Mesenchymal stem cell (in vitro differentiated cells and primary cell): ENCODE measurements at regions not wholly inside any gene's neighbourhood (a gene's known extent, or its start where the extent isn't known, plus 50 kb on each side); places are given as distances from the start of the nearest gene placed in this dataset.

Experiments
- DNase-seq: peaks from one replicate; pipeline ENCODE4 v3.0.0-alpha.2; 2013
- H2AFZ ChIP-seq: one replicate; pipeline ENCODE4 v1.6.1; 2013; ENCODE audit warnings: low read depth, mild to moderate bottlenecking, control low read depth, inconsistent platforms, low read length, moderate library complexity
- H2AK5ac ChIP-seq: 2 replicates; pipeline ENCODE4 v1.6.1; 2013; ENCODE audit warnings: low read length, moderate library complexity, mild to moderate bottlenecking, inconsistent platforms; ENCODE audit not compliant: severe bottlenecking
- H2BK120ac ChIP-seq: one replicate; pipeline ENCODE4 v1.6.1; 2013; ENCODE audit warnings: low read depth, mild to moderate bottlenecking, inconsistent platforms, low read length, moderate library complexity
- H2BK12ac ChIP-seq, 2 experiments: one replicate each; pipeline ENCODE4 v1.6.1; 2013; ENCODE audit warnings: inconsistent platforms in 2 of 2, low read length in 2 of 2, mild to moderate bottlenecking in 2 of 2, moderate library complexity in 2 of 2, control low read depth in 1 of 2
- H2BK15ac ChIP-seq: one replicate; pipeline ENCODE4 v1.6.1; 2013; ENCODE audit warnings: mild to moderate bottlenecking, low read depth, inconsistent platforms; ENCODE audit not compliant: poor library complexity, severe bottlenecking
- H2BK5ac ChIP-seq: 2 replicates; pipeline ENCODE4 v1.6.1; 2013; ENCODE audit warnings: low read depth, mild to moderate bottlenecking, low read length, control low read depth, inconsistent platforms; ENCODE audit not compliant: poor library complexity, severe bottlenecking
- H3K14ac ChIP-seq, 2 experiments: one replicate each; pipeline ENCODE4 v1.6.1; 2013; ENCODE audit warnings: inconsistent platforms in 2 of 2, low read length in 2 of 2, control low read depth in 1 of 2, mild to moderate bottlenecking in 1 of 2, moderate library complexity in 1 of 2
- H3K18ac ChIP-seq, 2 experiments: one replicate each; pipeline ENCODE4 v1.6.1; 2013; ENCODE audit warnings: inconsistent platforms in 2 of 2, low read length in 2 of 2, control low read depth in 1 of 2, low read depth in 1 of 2, mild to moderate bottlenecking in 1 of 2
- H3K23ac ChIP-seq, 2 experiments: one replicate each; pipeline ENCODE4 v1.6.1; 2013; ENCODE audit warnings: inconsistent platforms in 2 of 2, low read length in 2 of 2, mild to moderate bottlenecking in 2 of 2, moderate library complexity in 2 of 2, control low read depth in 1 of 2
- H3K27ac ChIP-seq: 2 replicates; pipeline ENCODE4 v1.5.1; 2013; ENCODE audit warnings: mild to moderate bottlenecking, moderate library complexity, low read length, control low read depth, inconsistent platforms; ENCODE audit not compliant: poor library complexity, severe bottlenecking
- H3K27me3 ChIP-seq, 2 experiments: 2 replicates each; pipeline versions ENCODE4 v1.6.1 to v1.7.0; 2013; ENCODE audit warnings: low read length in 2 of 2, mild to moderate bottlenecking in 2 of 2, moderate library complexity in 2 of 2, control low read depth in 1 of 2, inconsistent platforms in 1 of 2; ENCODE audit not compliant: control insufficient read depth in 1 of 2, insufficient read depth in 1 of 2
- H3K36me3 ChIP-seq, 2 experiments: 2 replicates each; pipeline versions ENCODE4 v1.6.1 to v1.7.0; 2013; ENCODE audit warnings: low read length in 2 of 2, control low read depth in 1 of 2, inconsistent platforms in 1 of 2, low read depth in 1 of 2, mild to moderate bottlenecking in 1 of 2; ENCODE audit not compliant: insufficient read depth in 2 of 2, control insufficient read depth in 1 of 2
- H3K4ac ChIP-seq, 2 experiments: one replicate each; pipeline ENCODE4 v1.6.1; 2013; ENCODE audit warnings: inconsistent platforms in 2 of 2, low read length in 2 of 2, mild to moderate bottlenecking in 2 of 2, moderate library complexity in 2 of 2, control low read depth in 1 of 2, low read depth in 1 of 2
- H3K4me1 ChIP-seq: 2 replicates; pipeline ENCODE4 v1.6.1; 2013; ENCODE audit warnings: low read depth, low read length, control low read depth; ENCODE audit not compliant: control insufficient read depth, insufficient read depth
- H3K4me2 ChIP-seq: 2 replicates; pipeline ENCODE4 v1.6.1; 2013; ENCODE audit warnings: low read length, mild to moderate bottlenecking, inconsistent platforms; ENCODE audit not compliant: poor library complexity, severe bottlenecking
- H3K4me3 ChIP-seq, 2 experiments: 2 replicates each; pipeline versions ENCODE4 v1.5.1 to v1.7.0; 2013; ENCODE audit warnings: low read length in 2 of 2, mild to moderate bottlenecking in 2 of 2, control low read depth in 1 of 2, low read depth in 1 of 2; ENCODE audit not compliant: insufficient read depth in 1 of 2
- H3K79me1 ChIP-seq: replicated peaks from 2 replicates; pipeline ENCODE4 v1.6.1; 2013; ENCODE audit warnings: mild to moderate bottlenecking, control low read depth, low read length, inconsistent platforms; ENCODE audit not compliant: poor library complexity, severe bottlenecking
- H3K9ac ChIP-seq: 2 replicates; pipeline ENCODE4 v1.7.0; 2013; ENCODE audit warnings: mild to moderate bottlenecking, low read length, moderate library complexity
- H3K9me3 ChIP-seq: 2 replicates; pipeline ENCODE4 v1.7.0; 2013; ENCODE audit warnings: mild to moderate bottlenecking, low read length; ENCODE audit not compliant: control insufficient read depth
- H4K8ac ChIP-seq: one replicate; pipeline ENCODE4 v1.6.1; 2013; ENCODE audit warnings: inconsistent platforms, mild to moderate bottlenecking, low read length, moderate library complexity
- H4K91ac ChIP-seq: one replicate; pipeline ENCODE4 v1.6.1; 2013; ENCODE audit warnings: mild to moderate bottlenecking, low read length, inconsistent platforms
- WGBS: methylation state at CpG from one replicate; pipeline ENCODE4 v1.1.7; 2013; ENCODE audit warnings: mixed read lengths; 5-methylcytosine and 5-hydroxymethylcytosine counted together

DNA sequence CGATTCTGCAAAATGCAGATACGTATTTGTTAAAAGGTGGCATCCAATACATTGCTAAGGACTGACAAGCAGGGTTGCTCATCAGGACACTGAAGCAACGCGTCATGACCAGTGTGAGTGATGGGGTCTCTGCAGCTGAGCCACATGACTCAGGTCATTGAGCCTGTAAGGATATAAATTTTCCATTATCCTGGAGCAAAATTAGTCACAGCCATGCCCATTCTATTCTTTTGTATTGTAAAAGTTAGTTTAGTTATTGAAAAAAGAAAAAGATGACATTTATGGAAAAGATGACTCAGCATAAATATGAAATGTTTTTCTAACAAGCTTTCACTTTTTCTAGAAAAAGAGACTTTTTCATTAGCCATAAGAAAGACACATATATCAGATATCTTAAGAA is 268.0 kb upstream of the TMEM132C start:
- WGBS: 63% methylated on average over 4 of the region's 4 CpGs

GRCh38 chr12:128004383-128004938 is 262.5 kb upstream of the TMEM132C start:
- Histone ChIP-seq H2BK15ac (no peak overlapping the region), H2BK120ac (no peak overlapping the region), H3K79me1 (no peaks in the 10 kb centered on the region), H4K91ac (no peak overlapping the region), H3K18ac (no peak overlapping the region), H3K9me3 (no peaks in the 10 kb centered on the region), H3K9ac (no peak overlapping the region), H2AFZ (no peak overlapping the region), H3K4me1 (no peaks in the 10 kb centered on the region), H3K4me3 (no peak overlapping the region), H3K36me3 (no peaks in the 10 kb centered on the region), H2BK12ac (no peak overlapping the region), H2BK5ac (no peak overlapping the region), H4K8ac (no peak overlapping the region), H3K27me3 (peaks cover 0 to 14% of the 10 kb centered on the region in 2 experiments), H3K4me2 (no peak overlapping the region), H3K14ac (no peak overlapping the region), H2AK5ac (no peak overlapping the region), H3K23ac (no peak overlapping the region), H3K27ac (no peak overlapping the region), H3K4ac (no peak overlapping the region)
- WGBS: 87% methylated on average over 17 of the region's 17 CpGs
- DNase-seq: no peak

More for the DNA sequence above, 268.0 kb upstream of the TMEM132C start:
- Histone ChIP-seq H3K4ac (no peak overlapping the region), H3K9me3 (no peaks in the 10 kb centered on the region), H3K27me3 (peaks cover 0 to 8% of the 10 kb centered on the region in 2 experiments), H2BK12ac (no peak overlapping the region), H3K36me3 (no peaks in the 10 kb centered on the region), H3K79me1 (no peaks in the 10 kb centered on the region), H3K9ac (no peak overlapping the region), H3K4me3 (no peak overlapping the region), H3K4me2 (no peak overlapping the region), H4K91ac (no peak overlapping the region), H3K27ac (no peak overlapping the region), H2BK5ac (no peak overlapping the region), H3K14ac (no peak overlapping the region), H2AFZ (no peak overlapping the region), H4K8ac (no peak overlapping the region), H3K23ac (no peak overlapping the region), H3K4me1 (no peaks in the 10 kb centered on the region), H2BK120ac (no peak overlapping the region), H2AK5ac (no peak overlapping the region), H2BK15ac (no peak overlapping the region), H3K18ac (no peak overlapping the region)
- DNase-seq: no peak

- Histone ChIP-seq H3K4me3 (no peak overlapping the region), H3K14ac (no peak overlapping the region), H3K27ac (no peak overlapping the region), H3K27me3 (peaks cover 0 to 12% of the 10 kb centered on the region in 2 experiments), H3K9me3 (no peaks in the 10 kb centered on the region), H2AK5ac (no peak overlapping the region), H2BK12ac (no peak overlapping the region), H4K91ac (no peak overlapping the region), H3K79me1 (no peaks in the 10 kb centered on the region), H2BK120ac (no peak overlapping the region), H3K18ac (no peak overlapping the region), H2AFZ (no peak overlapping the region), H3K9ac (no peak overlapping the region), H3K36me3 (no peaks in the 10 kb centered on the region), H3K4me2 (no peak overlapping the region), H4K8ac (no peak overlapping the region), H3K4me1 (no peaks in the 10 kb centered on the region), H2BK5ac (no peak overlapping the region), H3K4ac (no peak overlapping the region), H3K23ac (no peak overlapping the region), H2BK15ac (no peak overlapping the region)
- WGBS: 69% methylated on average over 4 of the region's 4 CpGs
- DNase-seq: no peak
These were observed 259.7 kb upstream of the TMEM132C start for GRCh38 chr12:128007250-128007649.

GRCh38 chr12:128008341-128008740 is 258.6 kb upstream of the TMEM132C start:
- no peak overlapping the region for H3K4me2 ChIP-seq
- H2BK15ac ChIP-seq: no peak overlapping the region
- no peaks in the 10 kb centered on the region for H3K79me1 ChIP-seq
- no peak overlapping the region for H4K91ac ChIP-seq
- no peak overlapping the region for H2BK12ac ChIP-seq
- H3K27me3 ChIP-seq: peaks cover 0 to 8% of the 10 kb centered on the region in 2 experiments
- no peak overlapping the region for H2BK120ac ChIP-seq
- no peaks in the 10 kb centered on the region for H3K9me3 ChIP-seq
- H3K14ac ChIP-seq: no peak overlapping the region
- DNase-seq: peak; percentile 29
- no peak overlapping the region for H3K27ac ChIP-seq
- no peaks in the 10 kb centered on the region for H3K36me3 ChIP-seq
- H3K4me1 ChIP-seq: no peaks in the 10 kb centered on the region
- no peak overlapping the region for H2AFZ ChIP-seq
- H2AK5ac ChIP-seq: no peak overlapping the region
- WGBS: 50% methylated on average over 1 of the region's 3 CpGs
- no peak overlapping the region for H3K23ac ChIP-seq
- H2BK5ac ChIP-seq: no peak overlapping the region
- no peak overlapping the region for H3K9ac ChIP-seq
- H3K4ac ChIP-seq: no peak overlapping the region
- no peak overlapping the region for H3K4me3 ChIP-seq
- H4K8ac ChIP-seq: no peak overlapping the region
- H3K18ac ChIP-seq: no peak overlapping the region
